Stimulated activated CD8-positive, alpha-beta memory T cell treated with anti-CD3 and anti-CD28 coated beads, Interleukin-15, amount 100 ng/mL, for 48 hours (primary cell): ENCODE measurements at regions not wholly inside any gene's neighbourhood (a gene's known extent, or its start where the extent isn't known, plus 50 kb on each side); places are given as distances from the start of the nearest gene placed in this dataset.
"Not testable (repeated sequence)": the region's sequence is repeated elsewhere in the genome, so short reads cannot be mapped to it uniquely, and the experiment has no call there.

Experiments
- DNase-seq, 2 donors: peaks; one replicate each; pipeline ENCODE4 v3.0.0-alpha.2; 2020; ENCODE audit warnings: low read depth in 2 of 2

DNA sequence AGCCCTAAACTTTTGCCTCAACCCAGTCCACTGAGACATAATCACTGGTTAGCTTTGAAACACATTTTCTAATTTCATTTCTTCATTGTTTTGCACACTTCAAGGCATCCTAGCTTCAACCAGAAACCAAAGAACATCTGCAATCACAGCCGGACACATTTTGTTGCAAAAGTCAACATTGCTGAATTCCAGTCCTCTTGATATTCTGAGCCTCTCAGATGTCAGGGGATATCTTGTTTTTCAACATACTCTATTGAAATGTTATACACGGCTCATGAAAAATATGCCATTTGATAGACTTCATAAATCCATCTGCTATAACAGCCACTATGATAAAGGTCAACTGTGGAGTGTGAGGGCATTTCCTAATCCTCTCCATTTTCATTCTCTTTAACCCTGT, 241.6 kb upstream of the PUDP start:
- no peak for DNase-seq

DNA sequence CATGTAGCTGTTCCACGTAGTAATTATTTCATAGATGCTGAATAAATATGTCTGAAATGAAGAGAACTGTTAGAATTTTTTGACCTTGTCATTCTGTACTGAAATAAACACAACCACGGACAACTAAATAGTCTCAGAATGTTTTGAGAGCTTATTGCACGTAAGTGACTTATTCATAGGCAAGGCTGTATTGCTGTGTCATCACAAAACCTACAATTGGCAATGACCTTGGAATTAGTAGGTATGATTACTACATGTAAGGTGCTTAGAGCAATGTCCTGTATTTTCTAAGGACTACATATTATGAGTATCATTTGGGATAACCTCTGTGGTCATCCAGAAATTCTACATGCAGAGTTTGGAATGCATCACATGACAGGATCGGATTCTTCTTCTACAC, 237.2 kb upstream of the PUDP start:
- no peak for DNase-seq

DNA sequence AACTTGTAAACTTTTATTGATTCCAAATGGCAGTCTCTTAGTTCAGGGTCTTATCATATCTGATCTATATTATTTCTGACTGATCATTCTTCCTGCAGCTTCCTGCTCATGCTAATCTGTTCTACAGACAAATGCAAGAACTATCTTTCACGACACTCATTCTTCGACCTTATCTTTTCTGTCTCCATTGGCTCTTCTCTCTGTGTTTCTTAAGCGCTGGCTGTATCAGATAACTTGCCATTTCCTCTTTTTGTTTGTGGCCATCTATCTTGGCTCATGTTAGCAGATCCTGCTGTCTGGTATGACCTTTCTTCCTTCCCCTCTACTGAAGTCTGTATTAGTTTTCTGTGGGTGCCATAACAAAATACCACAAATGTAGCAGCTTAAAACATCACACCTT, 230.5 kb upstream of the PUDP start:
- DNase-seq = no peak

DNA sequence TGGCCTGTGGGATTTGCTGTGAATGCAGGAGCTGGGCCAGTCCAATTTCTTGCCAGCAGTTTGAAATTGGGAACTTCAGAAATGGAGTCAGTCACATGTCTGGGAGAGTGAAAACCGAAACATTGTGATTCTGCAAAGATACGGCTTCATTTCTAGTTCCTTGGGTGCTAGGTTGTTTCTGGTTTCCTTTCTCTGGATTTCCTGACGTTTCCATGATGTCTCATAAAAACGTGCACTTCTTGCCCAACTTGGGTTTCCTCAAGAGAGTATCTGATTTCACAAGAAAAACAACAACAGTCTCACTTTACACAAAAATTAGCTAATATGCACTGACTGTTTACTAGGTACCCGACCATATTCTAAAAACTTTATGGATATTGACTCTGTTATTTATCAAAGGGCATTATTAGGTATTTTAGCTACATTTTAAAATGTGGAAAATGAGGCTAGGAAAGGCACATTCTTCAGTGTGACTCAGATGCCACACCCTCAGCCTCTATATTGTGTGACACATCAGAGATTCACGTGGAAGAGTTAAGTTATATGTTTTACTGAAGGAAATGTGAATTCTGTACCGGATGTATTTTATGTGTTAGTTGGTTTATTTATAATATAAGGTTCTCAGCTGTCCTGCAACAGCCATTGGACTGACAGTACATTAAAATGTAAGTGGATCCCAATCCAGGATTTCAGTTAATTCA, 225.0 kb upstream of the PUDP start:
- no peak for DNase-seq

DNA sequence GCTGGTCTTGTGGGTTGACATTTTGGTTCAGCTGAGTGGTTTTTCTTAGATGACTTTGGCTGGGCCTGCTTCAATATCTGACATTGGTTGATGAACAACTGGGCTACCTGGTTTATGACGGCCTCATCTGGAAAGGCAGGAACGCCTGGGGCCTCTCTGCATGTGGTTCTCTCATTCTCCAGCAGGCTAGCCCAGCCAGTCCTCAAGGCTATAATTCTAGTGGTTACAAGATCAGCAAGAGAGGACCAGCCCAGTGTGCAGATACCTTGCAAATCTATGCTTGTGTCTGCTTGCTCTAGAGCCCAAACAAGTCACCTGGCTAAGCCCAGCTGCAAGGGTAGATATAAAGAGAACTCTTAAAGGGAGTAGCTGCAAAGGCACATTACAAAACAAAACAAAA, 214.2 kb upstream of the PUDP start:
- no peak for DNase-seq

DNA sequence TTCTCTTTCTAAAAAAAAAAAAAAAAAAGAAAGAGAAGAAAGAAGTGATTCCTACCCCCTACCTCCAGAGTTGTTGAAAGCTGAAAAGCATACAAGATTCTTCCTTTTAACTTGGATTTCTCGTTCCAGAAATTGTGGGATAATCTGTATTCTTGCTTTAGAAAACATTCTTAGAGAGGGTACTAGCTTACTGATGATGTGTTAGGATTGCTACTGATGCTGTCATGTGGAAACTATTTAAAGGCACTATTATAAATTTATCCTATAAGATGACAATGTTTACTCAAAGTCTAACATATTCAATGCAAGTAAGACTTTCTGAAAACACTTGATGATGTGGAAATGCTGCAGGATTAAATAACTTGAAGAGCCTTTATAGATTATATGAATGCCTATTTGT, 204.0 kb upstream of the PUDP start:
- DNase-seq = no peak

DNA sequence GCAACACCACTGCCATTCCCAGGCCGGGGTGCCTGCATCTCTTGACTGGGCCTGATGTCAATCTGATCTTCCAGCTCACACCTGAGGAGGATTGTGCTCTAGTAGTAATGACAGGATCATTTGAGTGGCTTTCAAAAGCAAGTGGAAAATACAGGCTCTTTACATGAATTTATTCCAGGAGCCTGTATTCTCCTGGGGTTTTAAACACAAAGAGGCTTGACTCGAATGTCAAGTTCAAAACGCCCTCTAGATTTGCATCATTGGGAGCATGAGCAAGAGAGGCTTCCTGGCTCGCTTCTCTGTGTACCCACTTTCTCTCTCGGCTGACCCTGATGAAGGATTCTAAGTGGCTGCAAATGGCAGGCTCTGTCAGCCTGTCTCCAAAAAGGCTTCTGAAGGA, 199.5 kb upstream of the PUDP start:
- DNase-seq = no peak

DNA sequence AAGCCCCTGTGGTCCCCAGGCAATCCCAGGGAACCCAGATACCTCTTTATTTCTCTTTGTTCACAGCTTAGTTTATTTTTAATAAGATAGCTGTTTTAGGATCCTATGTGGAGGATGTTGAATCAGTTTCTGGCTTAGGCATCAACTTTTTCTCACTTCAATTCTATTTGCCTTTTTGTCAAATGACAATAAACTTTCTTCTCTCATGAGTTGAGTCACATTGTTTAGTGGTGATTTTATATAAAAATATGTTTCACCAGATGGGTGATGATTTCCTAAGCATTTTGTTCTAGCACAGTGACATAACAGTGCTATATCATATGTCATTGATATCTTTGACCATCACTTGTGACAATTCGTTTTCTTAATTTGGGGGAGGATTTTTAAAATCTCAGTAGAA, 198.1 kb upstream of the PUDP start:
- no peak for DNase-seq

DNA sequence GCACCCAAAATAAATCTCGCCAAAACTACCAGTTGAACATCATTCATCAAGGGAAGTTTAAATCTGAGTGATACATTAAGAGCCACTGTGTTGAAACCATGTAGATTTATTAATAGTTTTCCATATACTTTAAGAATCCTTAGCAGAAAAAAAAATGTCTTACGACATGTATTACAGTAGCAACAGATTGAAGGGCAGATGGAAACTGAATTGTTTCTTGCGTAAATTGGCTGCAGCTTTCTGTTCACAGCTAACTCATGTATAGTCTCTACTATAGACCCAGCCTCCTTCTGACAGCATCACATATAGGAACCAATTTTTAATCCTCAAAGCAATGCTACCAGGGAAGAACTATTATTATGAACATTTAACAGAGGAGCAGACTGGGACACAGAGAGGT, 195.2 kb upstream of the PUDP start:
- no peak for DNase-seq

DNA sequence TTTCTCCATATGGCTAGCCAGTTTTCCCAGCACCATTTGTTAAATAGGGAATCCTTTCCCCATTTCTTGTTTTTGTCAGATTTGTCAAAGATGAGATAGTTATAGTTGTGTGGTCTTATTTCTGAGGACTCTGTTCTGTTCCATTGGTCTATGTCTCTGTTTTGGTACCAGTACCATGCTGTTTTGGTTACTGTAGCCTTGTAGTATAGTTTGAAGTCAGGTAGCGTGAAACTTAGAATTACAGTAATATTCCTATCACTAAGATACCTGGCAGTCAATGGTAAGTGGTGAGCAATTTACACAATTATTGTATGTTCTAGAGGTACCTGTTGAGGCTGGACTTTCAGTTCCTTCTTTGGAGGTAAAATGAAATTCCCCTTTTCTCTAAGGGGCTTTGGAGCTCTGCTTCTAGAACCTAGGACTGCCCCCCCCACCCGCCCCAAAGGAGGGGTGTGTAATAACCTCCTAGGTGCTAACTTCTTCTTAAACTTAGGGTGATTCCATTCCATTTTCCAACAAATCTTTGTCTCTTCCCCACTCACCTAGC, 187.9 kb upstream of the PUDP start:
- not testable (repeated sequence) for DNase-seq

DNA sequence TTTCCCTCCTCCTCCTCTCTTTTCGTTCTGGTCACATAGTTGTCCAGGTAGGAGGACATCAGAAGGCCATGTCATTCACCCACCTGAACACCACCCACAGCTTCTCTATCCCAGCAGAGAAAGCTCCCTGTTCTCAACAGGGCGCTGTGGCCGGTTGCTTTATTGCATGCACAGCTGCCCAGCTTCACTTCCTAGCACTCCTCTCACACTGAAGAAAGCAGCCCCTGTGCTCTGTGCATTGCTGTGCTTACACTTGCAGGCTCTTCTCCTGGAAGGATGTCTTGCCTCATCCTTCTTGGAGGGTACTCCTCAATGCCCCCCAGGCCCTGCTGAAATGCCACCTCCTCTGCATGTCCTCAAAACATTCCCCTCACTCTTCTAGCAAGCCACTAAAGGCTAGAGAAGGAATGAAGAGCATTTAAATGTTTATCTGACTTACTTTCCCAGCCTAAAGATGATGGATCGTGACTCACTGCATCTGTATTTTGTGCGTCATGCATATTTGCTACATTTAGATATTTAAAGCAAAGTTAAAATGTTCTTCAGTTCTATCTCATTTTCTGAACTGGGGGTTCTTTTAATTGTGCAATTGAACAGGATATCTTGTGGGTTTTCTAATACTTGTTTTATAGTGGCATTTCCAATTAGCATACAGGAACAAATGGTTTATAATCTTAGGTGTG, 186.4 kb upstream of the PUDP start:
- no peak for DNase-seq

DNA sequence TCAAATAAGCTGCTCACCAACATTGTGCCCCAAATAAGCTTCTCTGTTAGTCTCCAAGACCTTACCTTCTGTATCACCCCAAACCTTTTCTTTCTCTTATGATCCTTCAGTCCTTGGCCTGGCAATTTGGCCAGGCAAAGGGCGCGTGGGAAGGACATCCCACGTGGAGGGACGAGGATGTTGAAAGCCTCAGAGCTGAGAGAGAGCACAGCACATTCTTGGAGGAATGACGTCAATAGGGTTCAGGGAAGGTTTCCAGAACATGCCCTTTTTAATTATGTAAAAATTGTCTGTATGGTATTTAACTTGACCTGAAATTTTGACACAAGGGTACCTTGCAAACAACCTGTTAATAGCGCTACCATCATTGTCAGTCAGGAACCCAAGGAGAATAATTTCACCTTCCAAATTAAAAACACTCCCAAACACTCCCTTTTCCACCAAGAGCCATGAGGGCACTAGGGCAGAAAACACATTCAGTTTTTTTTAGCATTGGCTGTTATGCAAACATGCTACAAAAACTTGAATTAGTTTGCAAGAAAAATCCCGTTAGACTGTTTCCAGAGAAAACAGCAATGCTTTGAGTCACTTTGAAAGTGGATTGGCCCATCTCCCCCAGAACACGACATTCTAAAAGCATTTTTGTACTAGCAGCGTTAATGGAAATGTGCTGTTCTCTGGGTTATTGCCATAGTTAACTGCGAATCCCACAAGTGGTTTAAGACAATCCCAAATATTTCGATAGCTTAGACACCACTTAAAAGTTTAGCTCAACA, 183.2 kb upstream of the PUDP start:
- DNase-seq = no peak

DNA sequence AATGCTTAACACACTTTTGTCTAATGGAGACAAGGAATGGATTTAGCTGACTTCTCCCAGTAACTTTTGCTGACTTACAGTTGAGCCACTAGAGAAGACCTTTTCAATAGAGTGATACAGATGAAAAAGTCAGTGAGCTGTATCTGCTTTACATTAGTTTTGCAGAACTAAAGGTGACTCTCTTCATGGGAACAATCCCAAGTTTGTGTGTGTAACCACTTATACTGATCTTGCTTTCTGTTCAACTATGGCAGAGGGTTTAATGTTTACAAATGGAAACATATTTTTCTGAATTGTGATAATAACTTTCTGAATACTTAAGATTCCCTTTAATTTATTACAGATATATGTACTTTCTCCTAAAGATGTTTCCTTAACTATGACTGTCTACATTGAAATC, 182.6 kb upstream of the PUDP start:
- DNase-seq = no peak

DNA sequence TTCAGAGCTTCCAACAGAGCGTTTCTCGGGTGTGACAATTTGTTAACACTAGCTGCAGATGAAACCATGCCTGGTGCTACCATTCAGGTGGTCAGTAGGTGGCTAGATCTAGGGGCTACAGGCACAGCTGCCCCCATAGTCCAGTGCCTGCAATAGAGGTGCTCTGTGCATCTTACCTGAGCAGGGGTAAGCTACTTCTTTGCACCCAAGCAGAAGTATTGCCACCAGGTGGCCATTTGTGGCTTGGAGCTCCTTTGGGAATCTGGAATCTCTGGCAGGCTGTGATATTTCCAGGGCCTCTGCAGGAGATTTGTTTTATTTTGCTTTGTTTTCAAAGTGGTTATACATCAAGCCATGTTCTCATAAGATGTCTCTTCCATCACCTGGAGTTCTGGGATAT, 170.7 kb upstream of the PUDP start:
- DNase-seq = no peak

DNA sequence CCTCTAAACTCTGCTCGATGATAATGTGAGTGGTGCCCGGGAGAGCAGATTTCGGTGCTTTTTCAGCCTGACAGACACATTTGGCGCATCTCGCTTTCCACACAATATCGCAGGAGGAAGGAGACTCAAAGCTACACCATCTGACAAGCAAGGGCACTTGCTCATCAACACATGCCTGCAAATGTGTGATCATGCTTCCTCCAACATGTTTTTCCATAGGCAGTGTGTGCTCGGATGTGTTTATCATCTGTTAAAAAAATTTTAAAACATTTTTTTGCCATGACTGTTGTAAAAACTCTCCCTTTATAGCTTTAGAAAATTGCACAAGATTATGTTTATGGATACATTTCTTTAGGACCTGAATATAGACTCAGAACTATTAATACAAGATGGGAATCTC, 170.3 kb upstream of the PUDP start:
- no peak for DNase-seq

DNA sequence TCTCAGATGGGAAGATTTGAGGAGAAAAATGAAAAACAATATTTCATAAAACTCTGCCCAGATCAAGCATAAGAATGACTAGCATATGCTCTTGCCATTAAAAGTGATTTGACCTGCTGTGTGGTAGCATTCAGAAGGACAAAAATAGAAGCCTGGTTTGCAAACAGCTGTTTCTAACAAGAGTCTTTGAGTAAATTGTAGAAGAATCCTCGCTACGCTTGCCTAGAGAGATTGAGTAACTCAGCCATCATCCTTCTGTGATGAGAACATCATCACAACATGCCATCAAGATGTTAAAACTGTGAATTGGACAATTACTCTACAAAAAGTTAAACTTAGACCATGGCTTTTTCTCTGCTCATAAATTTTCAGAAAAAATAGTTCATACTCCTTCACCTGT, 168.9 kb upstream of the PUDP start:
- no peak for DNase-seq

DNA sequence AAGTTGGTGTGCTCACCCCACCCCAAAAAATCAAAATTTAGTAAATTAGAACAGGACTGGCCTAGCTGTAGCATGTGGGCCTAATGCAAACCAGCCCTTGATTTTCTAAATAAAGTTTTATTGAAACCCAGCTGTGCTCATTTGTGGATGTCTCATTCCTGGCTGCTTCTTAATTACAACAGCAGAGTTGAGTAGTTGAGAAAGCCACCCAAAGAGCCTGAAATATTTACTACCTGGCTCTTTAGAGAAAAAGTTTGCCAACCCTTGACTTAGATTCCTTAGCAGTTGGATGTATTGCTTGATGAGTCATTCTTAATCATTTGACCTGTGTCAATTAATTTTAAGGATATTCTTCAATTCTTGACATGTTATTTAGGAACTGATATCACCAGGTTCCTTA, 168.3 kb upstream of the PUDP start:
- DNase-seq = no peak

DNA sequence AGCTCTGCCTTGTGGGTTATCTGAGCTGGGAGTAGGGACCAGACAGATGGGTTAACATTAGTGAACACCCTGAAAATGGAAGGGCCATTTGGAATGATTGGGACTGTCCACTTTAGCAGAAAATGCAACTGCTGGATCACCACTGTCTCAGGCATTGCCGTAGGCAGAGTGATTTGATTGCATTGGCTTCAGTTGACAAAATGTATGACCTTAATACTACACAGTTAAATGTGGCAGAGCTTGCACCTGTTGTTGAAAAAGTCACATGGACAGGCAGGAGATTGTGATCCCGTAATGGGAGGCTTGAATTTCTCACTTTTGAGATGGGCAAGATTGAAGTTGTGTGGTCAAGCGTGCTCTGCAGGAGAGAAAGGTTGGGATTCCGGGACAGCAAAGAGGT, 166.5 kb upstream of the PUDP start:
- no peak for DNase-seq

DNA sequence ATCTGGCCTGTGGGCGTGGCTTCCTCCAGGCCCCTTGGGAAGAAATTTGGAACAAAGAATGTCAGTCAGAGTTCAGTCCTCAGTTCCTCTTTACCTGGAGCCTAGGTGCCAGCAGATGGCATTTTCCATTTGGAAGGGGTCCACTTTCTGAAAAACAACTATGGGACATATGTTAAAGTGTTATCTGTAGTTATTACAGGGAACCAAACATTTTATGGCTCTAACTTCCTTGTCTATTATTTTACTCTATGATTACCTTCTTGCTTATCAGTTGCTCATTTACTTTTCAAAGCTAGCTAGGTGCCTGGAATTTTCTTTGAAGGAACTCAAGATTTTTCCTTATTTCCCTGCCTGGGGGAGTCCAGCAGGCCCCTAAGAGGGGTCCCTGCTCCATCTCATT, 159.8 kb upstream of the PUDP start:
- DNase-seq = no peak

DNA sequence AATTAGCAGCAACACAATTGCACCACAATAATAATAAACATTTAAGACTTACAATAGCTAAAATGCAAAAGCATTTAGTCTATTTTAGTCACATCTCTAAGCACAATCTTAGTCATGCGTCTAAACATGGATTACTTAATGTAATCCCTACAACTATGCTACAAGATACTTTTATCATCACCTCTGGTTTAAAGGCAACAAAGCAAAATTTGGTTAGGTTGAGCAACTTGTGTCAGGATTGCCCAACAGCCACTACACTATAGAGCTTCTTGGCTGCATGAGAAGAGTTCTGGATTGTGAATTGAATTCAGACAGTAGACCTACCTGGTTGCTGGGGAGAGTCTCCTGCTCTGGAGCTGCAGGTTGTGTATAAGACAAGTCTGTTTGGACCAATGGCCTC, 146.5 kb upstream of the PUDP start:
- no peak for DNase-seq

DNA sequence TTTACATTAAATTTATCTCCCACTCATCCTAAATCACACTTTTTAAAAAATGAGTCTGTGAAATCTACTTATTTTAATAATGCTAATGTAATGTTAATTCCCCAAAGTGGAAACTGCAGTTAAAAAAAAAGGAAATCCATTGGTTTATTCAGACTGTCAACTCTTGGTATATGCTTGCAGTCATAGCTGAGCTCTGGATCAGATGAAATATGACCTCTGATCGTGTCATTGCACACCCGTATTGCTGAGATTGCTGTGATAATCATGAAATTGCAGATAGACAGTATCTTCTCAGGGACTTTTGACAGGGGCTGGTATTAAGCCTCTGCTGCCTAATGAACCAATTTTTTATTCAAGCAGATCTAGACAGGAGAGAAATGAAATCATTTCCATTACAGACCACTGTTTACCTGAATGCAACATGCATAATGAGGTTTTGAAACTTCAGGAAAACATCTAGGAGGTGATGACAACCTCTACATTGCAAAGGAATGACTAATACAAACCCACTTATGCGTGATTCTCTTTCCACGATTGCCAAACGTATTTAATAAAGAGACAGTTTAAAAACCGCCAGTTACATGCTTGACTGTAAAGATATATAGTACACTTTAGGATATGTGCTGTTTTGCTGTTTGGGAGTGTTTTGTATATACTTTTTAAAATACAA, 138.3 kb upstream of the PUDP start:
- DNase-seq = no peak

DNA sequence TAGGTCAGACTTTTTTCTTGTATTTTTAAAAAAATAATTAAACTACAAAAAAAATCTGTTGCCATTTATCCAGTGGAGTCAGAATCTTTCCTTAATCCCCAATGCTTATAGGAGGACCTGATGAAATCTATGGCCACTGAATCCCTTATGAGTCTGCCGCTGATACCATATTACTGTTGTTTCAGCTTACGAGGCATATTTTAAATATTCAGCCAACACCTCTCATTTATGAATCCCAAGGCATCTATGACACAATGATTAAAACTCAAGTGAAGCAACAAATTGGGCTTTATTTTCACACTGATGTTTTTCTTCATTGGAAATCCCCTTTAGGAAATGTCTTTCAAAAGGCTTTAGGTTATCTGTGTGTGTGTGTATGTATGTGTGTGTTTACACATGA, 137.8 kb upstream of the PUDP start:
- DNase-seq = no peak
